Tibial artery (tissue), 4 donors: ENCODE measurements at regions not wholly inside any gene's neighbourhood (a gene's known extent, or its start where the extent isn't known, plus 50 kb on each side); places are given as distances from the start of the nearest gene placed in this dataset.

Experiments used
- DNase-seq, 2 donors: peaks; one replicate each; pipeline ENCODE4 v3.0.0-alpha.2; 2019
- H3K27ac ChIP-seq, 2 donors: fragments of 200-600 bp; sonication (generic) in 1 of 2; 1 replicate in 1 of 2; 2 replicates in 1 of 2; pipeline ENCODE4 v1.5.1; 2018 to 2019; ENCODE audit warnings: mild to moderate bottlenecking in 1 of 2
- H3K27me3 ChIP-seq, 2 donors: fragments of 200-600 bp; sonication (generic) in 1 of 2; one replicate each; pipeline versions ENCODE4 v1.5.1 to v1.6.0; 2016 to 2019
- H3K36me3 ChIP-seq, 3 donors: fragments of 200-600 bp; sonication (generic) in 2 of 3; one replicate each; pipeline ENCODE4 v1.5.1; 2016 to 2019; ENCODE audit warnings: mild to moderate bottlenecking in 2 of 3
- H3K4me1 ChIP-seq, 4 donors: fragments of 200-600 bp; sonication (generic) in 2 of 4; 1 replicate in 3 of 4; 2 replicates in 1 of 4; pipeline ENCODE4 v1.5.1; 2016 to 2019
- H3K4me3 ChIP-seq, 2 donors: fragments of 200-600 bp; sonication (generic) in 1 of 2; 1 replicate in 1 of 2; 2 replicates in 1 of 2; pipeline ENCODE4 v1.5.1; 2018 to 2019; ENCODE audit warnings: mild to moderate bottlenecking in 2 of 2
- H3K9me3 ChIP-seq, 3 donors: fragments of 200-600 bp; sonication (generic) in 1 of 3; one replicate each; pipeline ENCODE4 v1.5.1; 2016 to 2019
- CTCF ChIP-seq, 2 experiments: fragments of 200-600 bp in 1 of 2; fragments of 450-650 bp in 1 of 2; IDR thresholded peaks; one replicate each; pipeline ENCODE4 v1.5.1; 2017 to 2019; ENCODE audit warnings: antibody characterized with exemption in 2 of 2, mild to moderate bottlenecking in 1 of 2, moderate library complexity in 1 of 2
- intact Hi-C: fragments of 100-400 bp; cut with DNase I; formaldehyde crosslinking; loops from one replicate; pipeline ENCODE4 v1.15.0; 2023; ENCODE audit warnings: low total_unique reads

DNA sequence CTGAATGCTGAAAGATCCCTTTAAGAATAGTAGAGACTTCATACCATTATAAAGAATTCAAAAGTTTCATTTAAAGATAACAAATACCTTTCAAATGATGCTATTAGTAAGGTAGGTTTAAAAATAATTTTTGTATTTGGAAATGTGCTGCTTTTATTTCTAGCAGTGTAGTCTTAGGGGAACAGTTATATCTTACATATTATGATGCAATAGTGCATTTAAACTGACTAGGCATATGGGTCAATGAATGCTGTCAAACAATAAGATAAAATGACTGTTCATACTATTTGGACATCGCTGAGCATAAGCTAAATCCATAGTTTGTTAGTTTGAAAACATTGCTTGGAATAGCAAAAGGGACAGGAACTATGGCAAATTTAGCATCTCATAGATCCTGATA is 354.8 kb upstream of the SEMA3A start:
- Histone ChIP-seq H3K27me3 (no peaks in the 10 kb centered on the region), H3K4me1 (no peaks in the 10 kb centered on the region), H3K36me3 (no peaks in the 10 kb centered on the region), H3K9me3 (no peaks in the 10 kb centered on the region), H3K4me3 (no peak overlapping the region), H3K27ac (no peak overlapping the region)
- DNase-seq, result no peak
- intact Hi-C loops, result no loop called here
- no peak for TF ChIP-seq CTCF (IDR thresholded peaks at IDR 0.05)

- no peak overlapping the region for H3K4me3 ChIP-seq
- no peaks in the 10 kb centered on the region for H3K4me1 ChIP-seq
- H3K27me3 ChIP-seq, result no peaks in the 10 kb centered on the region
- H3K36me3 ChIP-seq, result no peaks in the 10 kb centered on the region
- DNase-seq, result no peak
- intact Hi-C loops, result no loop called here
- no peak overlapping the region for H3K27ac ChIP-seq
- no peak for TF ChIP-seq CTCF (IDR thresholded peaks at IDR 0.05)
- H3K9me3 ChIP-seq, result no peaks in the 10 kb centered on the region
These were observed 354.1 kb upstream of the SEMA3A start for GRCh38 chr7:84548366-84549365.

DNA sequence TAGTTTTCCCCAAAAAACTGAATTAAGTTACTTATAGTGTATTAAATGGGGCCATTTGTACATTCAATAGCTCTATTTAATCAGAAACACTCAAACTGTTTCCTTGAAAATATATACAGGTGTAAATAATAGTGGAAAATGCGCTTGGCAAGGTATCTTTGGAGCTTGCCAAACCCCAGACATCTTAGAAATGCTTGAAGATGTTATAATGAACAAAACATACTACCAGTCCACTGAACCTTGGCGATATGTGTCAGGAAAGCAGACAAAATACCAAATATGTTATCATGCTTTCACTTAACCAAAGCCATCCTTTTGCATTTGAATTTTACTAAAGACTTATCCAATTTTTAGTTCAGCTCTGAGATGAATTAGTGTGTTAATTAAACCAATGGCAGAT is 352.7 kb upstream of the SEMA3A start:
- no peaks in the 10 kb centered on the region for H3K4me1 ChIP-seq
- H3K9me3 ChIP-seq, result no peaks in the 10 kb centered on the region
- no peaks in the 10 kb centered on the region for H3K27me3 ChIP-seq
- no peak for DNase-seq
- intact Hi-C loops, result no loop called here
- no peak overlapping the region for H3K4me3 ChIP-seq
- H3K36me3 ChIP-seq, result no peaks in the 10 kb centered on the region
- no peak overlapping the region for H3K27ac ChIP-seq
- no peak for TF ChIP-seq CTCF (IDR thresholded peaks at IDR 0.05)

DNA sequence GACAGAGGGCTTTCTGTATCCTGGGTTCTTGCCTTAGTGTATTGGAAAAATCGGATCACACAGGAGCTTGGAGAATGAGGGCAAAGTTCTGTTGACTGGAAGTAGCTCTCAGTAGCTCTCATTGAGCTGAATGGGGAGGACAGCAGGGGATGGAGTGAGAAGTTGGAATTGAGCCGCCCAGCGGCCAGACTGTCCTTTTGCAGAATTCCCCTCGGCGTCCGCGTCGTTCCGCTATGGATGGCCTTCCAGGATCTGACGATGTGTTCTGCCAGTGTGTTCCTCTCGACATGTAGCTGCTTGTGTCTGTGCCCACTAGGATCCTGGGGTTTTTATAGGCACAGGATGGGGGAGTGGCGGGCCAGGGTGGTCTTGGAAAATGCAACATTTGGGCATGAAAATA is 351.8 kb upstream of the SEMA3A start:
- no peaks in the 10 kb centered on the region for H3K4me1 ChIP-seq
- no peak for TF ChIP-seq CTCF (IDR thresholded peaks at IDR 0.05)
- H3K27me3 ChIP-seq, result no peaks in the 10 kb centered on the region
- no peak for DNase-seq
- intact Hi-C loops, result no loop called here
- no peak overlapping the region for H3K27ac ChIP-seq
- no peaks in the 10 kb centered on the region for H3K36me3 ChIP-seq
- H3K9me3 ChIP-seq, result no peaks in the 10 kb centered on the region
- H3K4me3 ChIP-seq, result no peak overlapping the region

GRCh38 chr7:84538268-84538667 is 343.7 kb upstream of the SEMA3A start:
- Histone ChIP-seq H3K27me3 (no peaks in the 10 kb centered on the region), H3K36me3 (no peaks in the 10 kb centered on the region), H3K4me1 (peaks cover 0 to 3% (median 0%) of the 10 kb centered on the region in 4 donors), H3K4me3 (no peak overlapping the region), H3K27ac (no peak overlapping the region), H3K9me3 (no peaks in the 10 kb centered on the region)
- DNase-seq, result no peak
- intact Hi-C loops, result no loop called here
- no peak for TF ChIP-seq CTCF (IDR thresholded peaks at IDR 0.05)
